ENCODE measurements at regions not wholly inside any gene's neighbourhood (a gene's known extent, or its start where the extent isn't known, plus 50 kb on each side); places are given as distances from the start of the nearest gene placed in this dataset.

DNA sequence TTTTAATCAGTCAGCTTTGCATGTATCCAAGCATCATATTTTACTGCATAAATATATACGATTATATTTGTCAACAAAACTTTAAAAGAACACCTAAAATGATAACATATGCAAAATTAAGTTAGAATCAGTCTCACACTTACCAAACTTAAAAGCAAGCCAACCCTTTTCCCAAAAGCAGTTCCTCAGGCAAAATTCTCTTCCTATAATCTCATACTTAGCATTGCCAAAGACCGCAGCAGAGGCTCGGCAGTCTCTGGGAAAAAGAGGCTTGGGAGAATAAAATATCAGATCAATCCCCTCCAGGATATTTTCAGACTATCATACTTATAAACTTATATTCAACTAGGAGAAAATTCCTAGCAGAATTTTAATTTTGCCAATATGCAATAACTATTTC, 93.2 kb upstream of the RGS18 start:
- no peak for TF ChIP-seq EZH2 (IDR thresholded peaks at IDR 0.05; ENCODE audit: borderline replicate concordance, low read depth, low read length)
- TF ChIP-seq SMARCA4 (IDR thresholded peaks at IDR 0.05): no peak
- TF ChIP-seq NBN (IDR thresholded peaks at IDR 0.05; ENCODE audit: low read depth): no peak
